Common myeloid progenitor, CD34-positive (primary cell): ENCODE measurements at regions not wholly inside any gene's neighbourhood (a gene's known extent, or its start where the extent isn't known, plus 50 kb on each side); places are given as distances from the start of the nearest gene placed in this dataset.

Source experiments
- CTCF ChIA-PET: fragments of 350-600 bp; sonication (Branson Sonifier 250); formaldehyde crosslinking; loops from one replicate; lab custom pipeline; 2021; ENCODE audit warnings: antibody characterized with exemption; lab: Charles Lee
- POLR2A ChIA-PET: fragments of 350-600 bp; sonication (Branson Sonifier 250); formaldehyde crosslinking; loops from one replicate; lab custom pipeline; 2021; ENCODE audit warnings: antibody characterized with exemption; lab: Charles Lee
- DNase-seq, 3 donors: peaks; one replicate each; pipeline versions ENCODE4 v3.0.0 to v3.0.0-alpha.2; 2013
- H3K27ac ChIP-seq, 2 experiments: 1 replicate in 1 of 2; 2 replicates in 1 of 2; pipeline ENCODE4 v1.7.0; 2013; ENCODE audit warnings: inconsistent platforms in 2 of 2, low read length in 2 of 2, mild to moderate bottlenecking in 2 of 2, low read depth in 1 of 2, moderate library complexity in 1 of 2; ENCODE audit not compliant: severe bottlenecking in 2 of 2, insufficient read depth in 1 of 2, poor library complexity in 1 of 2
- H3K27me3 ChIP-seq, 5 experiments: replicated peaks in 2 of 5; 1 replicate in 3 of 5; 2 replicates in 2 of 5; pipeline versions ENCODE4 v1.6.1 to v1.7.0; 2013; ENCODE audit warnings: low read length in 4 of 5, mild to moderate bottlenecking in 2 of 5, moderate library complexity in 2 of 5, inconsistent platforms in 1 of 5; ENCODE audit not compliant: insufficient read depth in 5 of 5, control insufficient read depth in 4 of 5
- H3K36me3 ChIP-seq, 4 experiments: 1 replicate in 2 of 4; 2 replicates in 2 of 4; pipeline versions ENCODE4 v1.6.1 to v1.7.0; 2013; ENCODE audit warnings: low read length in 3 of 4, control low read depth in 1 of 4, mild to moderate bottlenecking in 1 of 4; ENCODE audit not compliant: control insufficient read depth in 4 of 4, insufficient read depth in 4 of 4
- H3K4me1 ChIP-seq, 4 experiments: 1 replicate in 3 of 4; 2 replicates in 1 of 4; pipeline versions ENCODE4 v1.6.1 to v1.7.1; 2013; ENCODE audit warnings: low read length in 3 of 4, mild to moderate bottlenecking in 3 of 4, control low read depth in 1 of 4, inconsistent platforms in 1 of 4, moderate library complexity in 1 of 4; ENCODE audit not compliant: control insufficient read depth in 4 of 4, insufficient read depth in 4 of 4; ENCODE audit errors: control extremely low read depth in 1 of 4
- H3K4me3 ChIP-seq, 7 experiments: 1 replicate in 4 of 7; 2 replicates in 3 of 7; pipeline versions ENCODE4 v1.5.1 to v1.7.0; 2013; ENCODE audit warnings: mild to moderate bottlenecking in 7 of 7, low read length in 6 of 7, moderate library complexity in 6 of 7, inconsistent platforms in 2 of 7, low read depth in 2 of 7, control low read depth in 1 of 7; ENCODE audit not compliant: insufficient read depth in 4 of 7, control insufficient read depth in 1 of 7; ENCODE audit errors: extremely low read depth in 1 of 7
- H3K9me3 ChIP-seq, 5 experiments: 1 replicate in 4 of 5; 2 replicates in 1 of 5; pipeline versions ENCODE4 v1.6.1 to v1.7.1; 2013; ENCODE audit warnings: low read length in 4 of 5, mild to moderate bottlenecking in 2 of 5, inconsistent platforms in 1 of 5, low read depth in 1 of 5, moderate library complexity in 1 of 5; ENCODE audit not compliant: control insufficient read depth in 4 of 5, insufficient read depth in 2 of 5; ENCODE audit errors: control extremely low read depth in 1 of 5
- WGBS: methylation state at CpG from one replicate; pipeline ENCODE4 v1.1.5; 2013; ENCODE audit not compliant: insufficient coverage; 5-methylcytosine and 5-hydroxymethylcytosine counted together

DNA sequence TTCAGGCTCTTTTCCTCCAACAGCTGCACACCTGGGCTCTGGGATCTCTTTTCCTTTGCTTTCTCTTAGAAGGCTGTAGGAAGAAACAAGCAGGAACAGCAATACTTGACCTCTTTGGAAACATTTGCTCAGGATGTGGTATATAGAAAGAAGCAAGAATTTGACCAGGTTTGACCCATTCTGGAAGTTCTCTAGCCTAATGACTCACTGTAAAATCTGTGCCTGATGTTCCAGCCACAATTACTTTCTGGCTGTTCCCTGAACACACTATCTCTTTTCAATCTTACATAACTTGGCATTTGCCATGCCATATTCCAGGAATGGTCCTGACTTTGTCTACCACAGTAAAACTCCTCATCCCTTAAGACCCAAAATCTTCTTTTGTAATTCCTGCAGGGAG, 419.9 kb upstream of the DAB1 start:
- POLR2A ChIA-PET = no interaction called here
- H3K27ac ChIP-seq = no peak overlapping the region
- no peaks in the 10 kb centered on the region for H3K4me1 ChIP-seq
- no peaks in the 10 kb centered on the region for H3K27me3 ChIP-seq
- CTCF ChIA-PET = no interaction called here
- no peak for DNase-seq
- no peaks in the 10 kb centered on the region for H3K36me3 ChIP-seq
- H3K4me3 ChIP-seq = no peak overlapping the region
- peaks cover 1 to 11% (median 8%) of the 10 kb centered on the region in 5 experiments for H3K9me3 ChIP-seq

- CTCF ChIA-PET = no interaction called here
- Histone ChIP-seq H3K27me3 (peaks cover 0 to 1% (median 0%) of the 10 kb centered on the region in 5 experiments), H3K9me3 (peaks cover 1 to 11% (median 8%) of the 10 kb centered on the region in 5 experiments), H3K4me3 (no peak overlapping the region), H3K36me3 (no peaks in the 10 kb centered on the region), H3K27ac (no peak overlapping the region), H3K4me1 (no peaks in the 10 kb centered on the region)
- POLR2A ChIA-PET = interaction anchor here (0.6 kb wide), 1 partner anchor 465 kb away, joined by 3 read pairs; no protein-coding TSS in a partner anchor
- DNase-seq = no peak
- WGBS = no CpG with 5 or more reads among the region's 1 CpG
Observed at GRCh38 chr1:57839526-57839925, 415.7 kb upstream of the DAB1 start.

DNA sequence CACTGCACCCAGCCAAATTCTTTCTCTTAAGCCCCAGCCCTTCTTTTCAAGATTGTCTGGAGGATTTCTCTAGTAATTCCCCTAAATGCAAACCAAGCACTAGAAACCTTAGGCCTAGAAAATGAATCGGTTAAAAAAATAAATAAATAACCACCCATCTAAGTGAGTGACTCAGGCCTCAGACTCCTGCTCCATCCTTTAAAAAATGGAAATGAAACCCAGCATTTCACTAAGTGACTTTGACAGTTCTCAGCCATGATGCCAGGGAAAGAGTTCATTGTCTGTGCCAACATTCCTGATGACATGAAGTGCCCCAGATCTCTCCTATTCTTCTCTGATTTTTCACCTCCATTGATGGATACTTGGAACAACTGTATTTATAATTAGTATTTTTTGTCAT, 415.2 kb upstream of the DAB1 start:
- Histone ChIP-seq H3K9me3 (peaks cover 1 to 11% (median 8%) of the 10 kb centered on the region in 5 experiments), H3K27me3 (peaks cover 0 to 1% (median 0%) of the 10 kb centered on the region in 5 experiments), H3K4me1 (no peaks in the 10 kb centered on the region), H3K4me3 (no peak overlapping the region), H3K27ac (no peak overlapping the region), H3K36me3 (no peaks in the 10 kb centered on the region)
- no peak for DNase-seq
- ChIA-PET CTCF (no interaction called here), POLR2A (interaction anchor here (0.6 kb wide), 1 partner anchor 465 kb away, joined by 3 read pairs; no protein-coding TSS in a partner anchor)
- WGBS = 100% methylated on average over 1 of the region's 1 CpG

DNA sequence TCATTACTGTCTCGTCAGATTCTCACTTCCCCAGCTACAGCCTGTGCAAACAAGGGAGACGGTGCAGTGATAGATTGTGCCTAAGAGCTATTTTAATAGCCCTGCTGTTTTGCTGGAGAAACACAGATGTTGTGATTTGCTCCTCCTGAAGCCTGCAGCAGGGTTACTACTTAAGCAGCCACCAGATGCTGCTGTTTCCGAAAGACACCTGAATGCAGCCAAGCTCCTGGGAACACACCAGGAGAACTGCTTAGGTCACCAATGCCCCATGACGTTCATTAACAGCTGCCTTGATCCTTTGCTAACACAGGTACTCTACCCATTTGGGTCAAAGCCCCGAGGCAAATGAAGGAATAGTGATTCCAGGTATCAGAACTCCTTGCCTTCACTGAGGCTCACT, 411.8 kb upstream of the DAB1 start:
- peaks cover 0 to 1% (median 0%) of the 10 kb centered on the region in 5 experiments for H3K27me3 ChIP-seq
- no peak for DNase-seq
- ChIA-PET CTCF (no interaction called here), POLR2A (no interaction called here)
- no peaks in the 10 kb centered on the region for H3K36me3 ChIP-seq
- no peaks in the 10 kb centered on the region for H3K4me1 ChIP-seq
- no peak overlapping the region for H3K4me3 ChIP-seq
- H3K27ac ChIP-seq = no peak overlapping the region
- WGBS = 63% methylated on average over 2 of the region's 5 CpGs
- peaks cover 0 to 1% (median 0%) of the 10 kb centered on the region in 5 experiments for H3K9me3 ChIP-seq

- Histone ChIP-seq H3K4me3 (no peak overlapping the region), H3K4me1 (no peaks in the 10 kb centered on the region), H3K36me3 (no peaks in the 10 kb centered on the region), H3K27me3 (peaks cover 0 to 3% (median 0%) of the 10 kb centered on the region in 5 experiments), H3K27ac (no peak overlapping the region), H3K9me3 (no peaks in the 10 kb centered on the region)
- 100% methylated on average over 1 of the region's 2 CpGs for WGBS
- DNase-seq = no peak
- POLR2A ChIA-PET = no interaction called here
- CTCF ChIA-PET = no interaction called here
Observed at GRCh38 chr1:57833296-57833695, 409.4 kb upstream of the DAB1 start.

DNA sequence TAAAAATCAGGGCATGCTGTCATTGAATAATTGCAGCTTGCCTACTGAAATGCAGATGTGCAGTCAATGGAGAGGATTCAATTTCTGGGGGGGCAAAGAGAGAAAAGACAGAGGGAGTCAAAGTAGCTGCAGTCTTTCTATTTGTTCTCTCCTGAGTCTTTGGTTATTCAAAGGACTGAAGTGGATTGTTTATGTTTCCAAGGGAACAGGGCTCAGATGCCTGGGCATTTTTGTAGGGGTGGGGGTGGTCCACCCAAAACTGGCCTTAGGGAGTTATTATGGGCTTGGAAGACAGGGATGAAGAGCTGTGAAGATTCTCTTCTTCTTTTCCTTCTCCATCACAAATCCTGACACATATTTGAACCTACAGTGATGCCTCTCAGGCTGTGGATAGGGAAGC, 408.8 kb upstream of the DAB1 start:
- DNase-seq = no peak
- Histone ChIP-seq H3K4me1 (no peaks in the 10 kb centered on the region), H3K9me3 (no peaks in the 10 kb centered on the region), H3K27ac (no peak overlapping the region), H3K27me3 (peaks cover 0 to 3% (median 0%) of the 10 kb centered on the region in 5 experiments), H3K4me3 (no peak overlapping the region), H3K36me3 (no peaks in the 10 kb centered on the region)
- CTCF ChIA-PET = no interaction called here
- POLR2A ChIA-PET = no interaction called here

DNA sequence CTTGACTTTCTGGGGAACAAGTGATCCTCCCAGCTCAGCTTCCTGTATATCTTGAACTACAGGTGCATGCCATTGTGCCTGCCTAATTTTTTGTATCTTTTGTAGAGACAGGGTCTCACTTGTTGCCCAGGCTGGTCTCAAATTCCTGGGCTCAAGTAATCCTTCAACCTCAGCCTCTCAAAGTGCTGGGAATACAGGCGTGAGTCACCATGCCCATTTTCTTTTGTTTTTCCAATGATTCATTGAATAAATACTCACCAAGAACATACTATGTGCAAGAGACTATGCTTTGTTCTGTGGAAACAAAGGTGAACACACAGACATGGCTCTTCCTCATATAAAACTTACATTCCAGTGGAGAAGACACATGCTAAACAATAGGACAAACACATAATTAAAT, 407.8 kb upstream of the DAB1 start:
- no peak overlapping the region for H3K27ac ChIP-seq
- no peaks in the 10 kb centered on the region for H3K4me1 ChIP-seq
- H3K4me3 ChIP-seq = no peak overlapping the region
- H3K36me3 ChIP-seq = no peaks in the 10 kb centered on the region
- H3K27me3 ChIP-seq = peaks cover 0 to 3% (median 0%) of the 10 kb centered on the region in 5 experiments
- no peaks in the 10 kb centered on the region for H3K9me3 ChIP-seq
- 100% methylated on average over 1 of the region's 1 CpG for WGBS
- POLR2A ChIA-PET = interaction anchor here (0.6 kb wide), 1 partner anchor 1308 kb away, joined by 3 read pairs; no protein-coding TSS in a partner anchor
- CTCF ChIA-PET = no interaction called here
- no peak for DNase-seq
